22Rv1 (cell line): ENCODE measurements at regions not wholly inside any gene's neighbourhood (a gene's known extent, or its start where the extent isn't known, plus 50 kb on each side); places are given as distances from the start of the nearest gene placed in this dataset.

Experiments
- ZFX ChIP-seq: fragments of 450-650 bp; IDR thresholded peaks from 2 replicates; pipeline ENCODE4 v1.6.1; 2017; ENCODE audit warnings: antibody characterized with exemption, borderline replicate concordance
- TF ChIP-seq, protein P1 (sequence below): fragments of 450-650 bp; IDR thresholded peaks from 2 replicates; pipeline ENCODE4 v1.5.1; 2017; ENCODE audit warnings: mild to moderate bottlenecking

DNA sequence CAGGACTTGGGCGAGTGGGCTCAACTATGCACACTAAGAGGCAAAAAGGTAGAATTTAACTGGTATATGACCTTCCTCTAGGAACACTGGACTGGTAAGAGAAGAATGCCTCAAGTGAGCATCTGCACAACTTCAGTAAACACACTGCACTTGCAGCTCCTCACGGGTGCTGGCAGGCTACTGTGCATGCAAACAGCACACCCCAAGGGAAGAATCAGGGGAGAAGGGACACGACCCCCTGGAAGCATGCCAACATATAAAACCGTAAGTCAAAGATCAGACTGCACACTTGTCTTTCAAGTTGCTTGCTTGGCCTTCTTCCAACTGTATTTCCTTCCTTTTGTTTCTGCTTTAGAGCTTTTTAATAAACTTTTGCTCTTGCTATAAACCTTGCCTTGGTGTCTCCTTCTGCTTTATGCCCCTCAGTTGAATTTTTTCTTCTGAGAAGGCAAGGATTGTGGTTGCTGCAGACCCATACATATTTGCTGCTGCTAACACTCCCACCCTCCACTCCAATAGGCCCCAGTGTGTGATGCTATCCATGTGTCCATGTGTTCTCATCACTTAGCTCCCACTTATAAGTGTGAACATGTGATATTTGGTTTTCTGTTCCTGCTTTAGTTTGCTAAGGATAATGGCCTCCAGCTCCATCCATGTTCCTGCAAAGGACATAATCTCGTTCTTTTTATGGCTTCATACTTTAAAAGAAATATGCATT, 263.7 kb upstream of the SPOPL start:
- TF ChIP-seq, protein P1, sequence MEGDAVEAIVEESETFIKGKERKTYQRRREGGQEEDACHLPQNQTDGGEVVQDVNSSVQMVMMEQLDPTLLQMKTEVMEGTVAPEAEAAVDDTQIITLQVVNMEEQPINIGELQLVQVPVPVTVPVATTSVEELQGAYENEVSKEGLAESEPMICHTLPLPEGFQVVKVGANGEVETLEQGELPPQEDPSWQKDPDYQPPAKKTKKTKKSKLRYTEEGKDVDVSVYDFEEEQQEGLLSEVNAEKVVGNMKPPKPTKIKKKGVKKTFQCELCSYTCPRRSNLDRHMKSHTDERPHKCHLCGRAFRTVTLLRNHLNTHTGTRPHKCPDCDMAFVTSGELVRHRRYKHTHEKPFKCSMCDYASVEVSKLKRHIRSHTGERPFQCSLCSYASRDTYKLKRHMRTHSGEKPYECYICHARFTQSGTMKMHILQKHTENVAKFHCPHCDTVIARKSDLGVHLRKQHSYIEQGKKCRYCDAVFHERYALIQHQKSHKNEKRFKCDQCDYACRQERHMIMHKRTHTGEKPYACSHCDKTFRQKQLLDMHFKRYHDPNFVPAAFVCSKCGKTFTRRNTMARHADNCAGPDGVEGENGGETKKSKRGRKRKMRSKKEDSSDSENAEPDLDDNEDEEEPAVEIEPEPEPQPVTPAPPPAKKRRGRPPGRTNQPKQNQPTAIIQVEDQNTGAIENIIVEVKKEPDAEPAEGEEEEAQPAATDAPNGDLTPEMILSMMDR: no peak
- no peak for TF ChIP-seq ZFX
